Activated CD8-positive, alpha-beta T cell treated with anti-CD3 and anti-CD28 coated beads for 36 hours (primary cell): ENCODE measurements at regions not wholly inside any gene's neighbourhood (a gene's known extent, or its start where the extent isn't known, plus 50 kb on each side); places are given as distances from the start of the nearest gene placed in this dataset.

Experiments
- ATAC-seq: fragments of 200-7000 bp; cut with Tn5 transposase; one replicate; pipeline ENCODE4 v1.10.0; 2021; ENCODE audit warnings: mild to moderate bottlenecking, moderate library complexity
- CTCF ChIA-PET: fragments of 350-600 bp; sonication (Branson Sonifier 250); formaldehyde crosslinking; loops from one replicate; lab custom pipeline; 2021; ENCODE audit warnings: antibody characterized with exemption; lab: Charles Lee
- POLR2A ChIA-PET: fragments of 350-600 bp; sonication (Branson Sonifier 250); formaldehyde crosslinking; loops from one replicate; lab custom pipeline; 2021; ENCODE audit warnings: antibody characterized with exemption; lab: Charles Lee
- DNase-seq: peaks from one replicate; pipeline ENCODE4 v3.0.0-alpha.2; 2020
- H3K27ac Mint-ChIP-seq: one replicate; pipeline ENCODE4 v1.8.0; 2021; ENCODE audit warnings: mild to moderate bottlenecking, mixed read lengths
- H3K27me3 Mint-ChIP-seq: one replicate; pipeline ENCODE4 v1.8.0; 2021; ENCODE audit warnings: mixed read lengths
- H3K36me3 Mint-ChIP-seq: one replicate; pipeline ENCODE4 v1.8.0; 2021; ENCODE audit warnings: low read depth, mixed read lengths
- H3K4me1 Mint-ChIP-seq: one replicate; pipeline ENCODE4 v1.8.0; 2021; ENCODE audit warnings: low read depth, mixed read lengths
- H3K4me3 Mint-ChIP-seq: one replicate; pipeline ENCODE4 v1.8.0; 2021; ENCODE audit warnings: mild to moderate bottlenecking, moderate library complexity, mixed read lengths
- H3K9me3 Mint-ChIP-seq: one replicate; pipeline ENCODE4 v1.8.0; 2021; ENCODE audit warnings: mixed read lengths
- intact Hi-C: fragments of 100-400 bp; cut with micrococcal nuclease; formaldehyde crosslinking; loops from one replicate; pipeline ENCODE4 v1.10.0; 2022
- TF ChIP-seq, protein P1 (sequence below): fragments of 200-600 bp; IDR thresholded peaks from one replicate; pipeline ENCODE4 v1.8.0; 2022; ENCODE audit warnings: antibody characterized with exemption, mild to moderate bottlenecking

DNA sequence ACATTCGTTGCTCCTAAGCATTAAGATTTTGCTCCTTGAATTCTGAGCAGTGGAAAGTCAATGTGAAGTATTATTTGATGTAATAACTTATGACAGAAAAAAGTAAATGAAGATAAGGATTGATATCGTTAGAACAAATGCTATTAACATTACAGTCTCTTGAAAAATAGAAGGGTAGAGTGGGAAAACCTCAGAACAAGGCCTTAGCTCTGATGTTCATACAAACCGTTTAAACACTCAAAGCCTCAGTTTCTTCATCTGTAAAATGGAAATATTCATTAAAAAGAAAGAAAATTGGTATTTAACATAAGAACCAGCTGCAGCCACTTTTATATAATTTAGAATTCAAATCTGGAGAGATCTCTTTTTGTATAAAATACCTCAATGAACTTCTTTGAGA is 250.4 kb upstream of the NCKAP5 start:
- no peak overlapping the region for H3K27ac Mint-ChIP-seq
- intact Hi-C loops = no loop called here
- H3K36me3 Mint-ChIP-seq = no peaks in the 10 kb centered on the region
- ATAC-seq (no peak), DNase-seq (no peak)
- no peak overlapping the region for H3K4me3 Mint-ChIP-seq
- H3K27me3 Mint-ChIP-seq = peaks cover 2% of the 10 kb centered on the region
- TF ChIP-seq, protein P1, sequence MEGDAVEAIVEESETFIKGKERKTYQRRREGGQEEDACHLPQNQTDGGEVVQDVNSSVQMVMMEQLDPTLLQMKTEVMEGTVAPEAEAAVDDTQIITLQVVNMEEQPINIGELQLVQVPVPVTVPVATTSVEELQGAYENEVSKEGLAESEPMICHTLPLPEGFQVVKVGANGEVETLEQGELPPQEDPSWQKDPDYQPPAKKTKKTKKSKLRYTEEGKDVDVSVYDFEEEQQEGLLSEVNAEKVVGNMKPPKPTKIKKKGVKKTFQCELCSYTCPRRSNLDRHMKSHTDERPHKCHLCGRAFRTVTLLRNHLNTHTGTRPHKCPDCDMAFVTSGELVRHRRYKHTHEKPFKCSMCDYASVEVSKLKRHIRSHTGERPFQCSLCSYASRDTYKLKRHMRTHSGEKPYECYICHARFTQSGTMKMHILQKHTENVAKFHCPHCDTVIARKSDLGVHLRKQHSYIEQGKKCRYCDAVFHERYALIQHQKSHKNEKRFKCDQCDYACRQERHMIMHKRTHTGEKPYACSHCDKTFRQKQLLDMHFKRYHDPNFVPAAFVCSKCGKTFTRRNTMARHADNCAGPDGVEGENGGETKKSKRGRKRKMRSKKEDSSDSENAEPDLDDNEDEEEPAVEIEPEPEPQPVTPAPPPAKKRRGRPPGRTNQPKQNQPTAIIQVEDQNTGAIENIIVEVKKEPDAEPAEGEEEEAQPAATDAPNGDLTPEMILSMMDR = no peak
- no peaks in the 10 kb centered on the region for H3K4me1 Mint-ChIP-seq
- POLR2A ChIA-PET = no interaction called here
- H3K9me3 Mint-ChIP-seq = no peaks in the 10 kb centered on the region
- CTCF ChIA-PET = interaction anchor here (0.6 to 1.5 kb wide), 2 partner anchors 26 to 1214 kb away, joined by 3 read pairs; no protein-coding TSS in a partner anchor

DNA sequence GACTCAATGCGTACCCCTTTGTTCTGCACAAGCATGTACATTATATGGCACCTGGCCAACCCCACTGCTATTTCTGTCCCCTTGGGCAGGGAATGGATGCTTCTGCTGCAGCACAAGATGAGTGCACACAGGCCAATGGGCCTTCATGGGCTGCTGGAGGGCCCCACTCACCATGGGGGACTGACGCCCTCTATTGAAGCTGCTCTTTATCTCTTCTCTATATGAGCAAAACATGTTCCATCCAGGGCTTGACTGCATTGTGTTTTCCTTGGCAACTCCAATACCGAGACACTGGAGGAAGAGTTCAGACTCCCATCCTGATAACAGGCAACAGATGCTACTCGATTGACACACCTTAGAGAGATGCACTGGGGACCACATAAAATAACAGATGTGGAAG is 251.6 kb upstream of the NCKAP5 start:
- ChIA-PET POLR2A (no interaction called here), CTCF (no interaction called here)
- Mint-ChIP-seq H3K4me1 (no peaks in the 10 kb centered on the region), H3K27me3 (peaks cover 2% of the 10 kb centered on the region), H3K27ac (no peak overlapping the region), H3K4me3 (no peak overlapping the region), H3K36me3 (no peaks in the 10 kb centered on the region), H3K9me3 (no peaks in the 10 kb centered on the region)
- DNase-seq (no peak), ATAC-seq (no peak)
- intact Hi-C loops = no loop called here
- TF ChIP-seq, protein P1 = no peak

DNA sequence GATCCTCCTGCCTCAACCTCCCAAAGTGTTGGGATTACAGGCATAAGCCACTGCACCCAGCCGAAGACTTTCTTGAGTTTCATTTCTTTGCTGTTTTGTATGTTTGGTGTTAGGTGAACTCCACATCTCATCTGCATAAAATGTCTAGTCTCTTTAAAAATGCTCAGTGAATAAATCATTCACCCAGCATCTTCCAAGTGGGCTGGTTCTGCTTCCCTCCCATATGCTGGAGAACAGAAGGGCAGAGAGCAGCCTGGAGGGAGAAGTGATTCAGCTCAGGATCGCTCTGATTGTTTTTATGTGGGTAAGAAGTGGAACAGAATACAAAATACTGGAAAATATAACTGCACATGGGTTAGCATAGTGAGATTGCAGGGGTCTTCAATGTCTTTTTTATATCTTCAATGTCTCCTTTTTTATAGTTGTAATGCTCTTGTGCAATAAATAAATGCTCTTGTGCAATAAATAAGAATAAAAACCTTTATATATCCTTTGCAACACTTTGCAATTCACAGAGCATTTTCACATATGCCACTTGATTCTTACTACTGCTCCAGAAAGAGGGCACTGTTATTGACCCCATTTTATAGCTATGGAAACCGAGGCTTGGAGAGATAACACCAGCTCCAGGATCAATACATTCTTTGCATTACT is 253.0 kb upstream of the NCKAP5 start:
- no peak for ATAC-seq
- H3K36me3 Mint-ChIP-seq = no peaks in the 10 kb centered on the region
- CTCF ChIA-PET = interaction anchor here (2.9 kb wide), 1 partner anchor 23 kb away, joined by 10 read pairs; no protein-coding TSS in a partner anchor

DNA sequence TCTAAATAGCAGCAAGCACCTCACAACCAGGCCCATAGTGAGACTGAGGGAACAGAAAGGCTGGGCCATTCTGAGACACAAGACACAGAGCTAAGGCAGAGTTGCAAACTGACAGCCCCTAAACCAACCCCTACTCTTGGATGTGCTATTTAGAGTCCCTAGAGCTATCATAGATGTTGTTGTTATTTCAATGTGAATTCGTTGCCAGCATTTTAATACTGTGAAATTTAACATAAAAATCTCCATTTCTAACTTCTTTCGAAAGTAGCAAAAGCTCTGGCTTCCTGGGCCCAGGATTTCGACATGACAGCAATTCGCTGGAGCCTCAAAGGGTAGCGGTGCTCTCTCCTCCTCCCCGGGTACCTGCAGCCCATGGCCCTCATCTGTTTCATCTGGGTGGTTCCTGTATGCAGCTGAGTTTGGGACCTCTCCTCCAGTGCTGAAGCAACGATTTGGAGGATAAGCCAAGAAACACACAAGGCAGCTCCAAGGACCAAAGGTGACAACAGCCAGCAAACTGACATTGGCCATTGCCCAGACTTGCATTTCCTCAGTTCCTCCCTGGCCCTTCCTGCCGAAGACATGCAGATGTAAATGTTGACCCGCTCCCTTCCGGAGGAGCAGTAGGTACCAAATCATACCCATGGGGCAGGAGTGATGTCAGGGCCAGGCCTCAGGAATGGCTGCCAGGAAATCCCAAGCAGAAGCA is 254.4 kb upstream of the NCKAP5 start:
- ATAC-seq (no peak), DNase-seq (no peak)
- POLR2A ChIA-PET = no interaction called here
- no peaks in the 10 kb centered on the region for H3K9me3 Mint-ChIP-seq
- no peaks in the 10 kb centered on the region for H3K36me3 Mint-ChIP-seq
- CTCF ChIA-PET = interaction anchor here (2.9 kb wide), 1 partner anchor 22 kb away, joined by 10 read pairs; no protein-coding TSS in a partner anchor
- TF ChIP-seq, protein P1 = no peak
- H3K27me3 Mint-ChIP-seq = peaks cover 9% of the 10 kb centered on the region
- no peaks in the 10 kb centered on the region for H3K4me1 Mint-ChIP-seq
- H3K4me3 Mint-ChIP-seq = no peak overlapping the region
- H3K27ac Mint-ChIP-seq = no peak overlapping the region
- intact Hi-C loops = no loop called here

More for the DNA sequence above, 253.0 kb upstream of the NCKAP5 start:
- no peaks in the 10 kb centered on the region for H3K4me1 Mint-ChIP-seq
- H3K4me3 Mint-ChIP-seq = no peak overlapping the region
- H3K27ac Mint-ChIP-seq = no peak overlapping the region
- TF ChIP-seq, protein P1 = no peak
- no peaks in the 10 kb centered on the region for H3K9me3 Mint-ChIP-seq
- H3K27me3 Mint-ChIP-seq = peaks cover 6% of the 10 kb centered on the region
- no peak for DNase-seq
- intact Hi-C loops = no loop called here
- POLR2A ChIA-PET = no interaction called here

DNA sequence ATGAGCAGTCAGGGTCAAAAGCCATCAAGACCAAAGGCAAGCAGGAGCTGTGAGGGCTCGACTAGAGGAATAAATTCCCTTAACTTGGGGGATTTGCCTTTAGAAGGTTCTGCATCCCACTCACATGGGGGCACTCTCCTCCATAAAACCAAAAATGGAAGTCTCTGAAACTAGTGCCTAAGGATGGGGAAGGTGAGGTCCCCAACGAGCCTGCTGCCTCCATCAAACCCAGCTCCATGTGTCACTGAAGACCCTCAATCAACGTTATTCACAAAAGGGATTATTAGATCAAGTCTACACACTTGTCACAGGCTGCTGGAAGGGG is 254.9 kb upstream of the NCKAP5 start:
- TF ChIP-seq, protein P1 = no peak
- DNase-seq = no peak
- ChIA-PET POLR2A (no interaction called here), CTCF (interaction anchor here (2.9 kb wide), 1 partner anchor 21 kb away, joined by 10 read pairs; no protein-coding TSS in a partner anchor)
- Mint-ChIP-seq H3K4me1 (no peaks in the 10 kb centered on the region), H3K36me3 (no peaks in the 10 kb centered on the region), H3K27me3 (peaks cover 10% of the 10 kb centered on the region), H3K27ac (no peak overlapping the region), H3K4me3 (no peak overlapping the region), H3K9me3 (no peaks in the 10 kb centered on the region)
- ATAC-seq = no peak
- intact Hi-C loops = no loop called here
